ENCODE measurements at regions not wholly inside any gene's neighbourhood (a gene's known extent, or its start where the extent isn't known, plus 50 kb on each side); places are given as distances from the start of the nearest gene placed in this dataset.

DNA sequence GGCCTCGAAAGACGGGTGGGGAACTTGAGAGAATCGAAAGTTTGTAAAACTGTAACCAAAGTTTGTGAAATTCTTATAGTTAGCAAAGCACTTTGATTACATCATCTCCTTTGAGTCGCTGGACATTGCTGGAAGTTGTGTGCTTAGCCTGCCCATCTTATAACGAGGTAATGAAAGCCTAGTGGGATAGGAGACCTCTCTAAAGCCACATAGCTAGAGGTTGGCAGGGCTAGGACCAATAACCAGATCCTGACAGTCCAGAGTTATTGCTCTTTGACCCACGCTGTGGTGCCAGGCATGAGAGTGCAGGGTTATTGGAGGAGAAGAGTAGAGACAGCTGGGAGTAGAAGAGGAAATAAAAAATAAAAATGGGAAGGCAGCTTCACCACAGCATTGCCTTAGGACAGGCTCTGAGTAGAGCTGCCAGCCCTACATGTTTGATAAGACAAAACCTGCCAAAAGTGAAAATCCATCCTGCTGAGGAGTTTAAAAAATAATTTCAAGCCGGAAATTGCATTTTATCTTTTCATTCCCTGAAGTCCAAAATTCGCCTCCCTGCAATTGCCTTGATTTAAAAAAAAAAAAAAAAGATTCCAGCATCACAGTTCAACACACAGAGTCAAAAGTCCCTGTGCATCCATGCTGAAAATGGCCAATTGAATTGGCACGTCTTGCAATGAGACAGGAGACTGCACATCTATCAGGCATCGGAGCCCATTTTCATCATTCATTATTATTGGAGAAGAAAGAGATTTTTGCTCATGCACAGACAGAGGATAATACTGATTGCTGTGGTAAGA, 225.5 kb upstream of the POU2AF2 start:
- DNase-seq: no peak

DNA sequence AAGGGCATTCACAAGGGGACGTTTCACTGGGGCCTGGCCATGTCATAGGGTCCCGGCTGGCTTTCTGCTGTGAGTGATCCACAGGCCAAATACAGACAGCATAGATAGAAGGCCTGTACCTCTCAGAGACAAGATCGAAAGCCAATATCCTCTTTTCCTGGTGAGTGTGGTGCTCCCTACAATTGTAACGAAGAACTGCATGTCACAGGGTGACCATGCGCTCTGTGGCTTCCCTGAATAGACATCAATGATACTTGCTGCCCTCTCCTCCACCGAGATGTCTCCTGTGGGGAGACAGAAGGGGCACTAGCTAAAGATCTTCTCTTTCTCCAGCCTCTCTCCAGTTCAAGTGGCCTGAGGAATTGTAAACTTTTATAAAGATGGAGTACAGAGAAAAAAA, 226.1 kb upstream of the POU2AF2 start:
- DNase-seq: no peak

DNA sequence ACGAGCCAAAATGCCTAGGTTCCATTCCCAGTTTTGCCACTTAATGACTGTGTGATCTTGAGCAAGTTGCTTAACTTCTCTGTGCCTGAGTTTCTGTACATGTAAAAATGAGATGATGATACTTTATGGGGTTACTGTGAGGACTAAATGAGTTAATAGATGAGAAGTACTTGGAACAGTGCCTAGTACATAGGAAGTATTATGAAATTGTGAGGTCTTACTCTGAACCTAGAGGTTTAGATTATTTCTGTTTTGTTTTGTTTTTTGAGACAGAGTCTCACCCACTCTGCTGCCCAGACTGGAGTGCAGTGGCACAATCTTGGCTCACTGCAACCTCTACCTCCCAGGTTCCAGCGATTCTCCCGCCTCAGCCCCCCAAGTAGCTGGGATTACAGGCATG, 227.0 kb upstream of the POU2AF2 start:
- no peak for DNase-seq

DNA sequence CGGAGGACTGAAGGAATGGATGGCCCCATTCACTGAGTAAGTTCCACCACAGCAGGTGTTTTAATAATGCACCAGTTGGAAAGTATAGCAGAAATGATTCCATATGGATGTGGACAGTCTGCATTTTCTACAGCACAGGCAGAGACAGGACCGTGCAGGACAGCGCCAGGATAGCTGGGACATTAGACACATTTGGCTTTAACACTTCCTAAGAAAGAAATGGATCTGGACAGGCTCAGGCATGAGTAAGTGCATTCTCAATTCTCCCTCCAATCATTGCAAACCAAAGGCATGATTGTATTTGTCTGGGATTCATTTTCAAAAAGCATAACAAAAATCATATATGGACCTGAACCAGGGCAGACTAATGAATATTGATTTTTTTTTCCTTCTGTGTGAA, 233.0 kb upstream of the POU2AF2 start:
- no peak for DNase-seq

DNA sequence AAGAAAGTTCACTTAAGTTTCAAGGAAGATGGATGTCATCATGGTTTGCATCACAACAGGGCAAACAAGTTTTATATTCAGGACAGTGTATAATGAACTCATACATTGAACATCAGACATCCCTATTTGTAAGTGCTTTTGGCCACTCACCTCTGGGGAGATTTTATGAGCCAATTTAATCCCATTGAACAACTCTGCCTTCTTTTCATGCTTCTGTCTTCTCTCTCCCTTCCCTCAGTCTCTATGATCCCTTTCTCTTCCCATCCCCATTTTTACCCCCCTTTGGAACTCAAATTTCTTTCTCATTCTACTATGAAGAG, 234.3 kb upstream of the POU2AF2 start:
- DNase-seq: no peak

DNA sequence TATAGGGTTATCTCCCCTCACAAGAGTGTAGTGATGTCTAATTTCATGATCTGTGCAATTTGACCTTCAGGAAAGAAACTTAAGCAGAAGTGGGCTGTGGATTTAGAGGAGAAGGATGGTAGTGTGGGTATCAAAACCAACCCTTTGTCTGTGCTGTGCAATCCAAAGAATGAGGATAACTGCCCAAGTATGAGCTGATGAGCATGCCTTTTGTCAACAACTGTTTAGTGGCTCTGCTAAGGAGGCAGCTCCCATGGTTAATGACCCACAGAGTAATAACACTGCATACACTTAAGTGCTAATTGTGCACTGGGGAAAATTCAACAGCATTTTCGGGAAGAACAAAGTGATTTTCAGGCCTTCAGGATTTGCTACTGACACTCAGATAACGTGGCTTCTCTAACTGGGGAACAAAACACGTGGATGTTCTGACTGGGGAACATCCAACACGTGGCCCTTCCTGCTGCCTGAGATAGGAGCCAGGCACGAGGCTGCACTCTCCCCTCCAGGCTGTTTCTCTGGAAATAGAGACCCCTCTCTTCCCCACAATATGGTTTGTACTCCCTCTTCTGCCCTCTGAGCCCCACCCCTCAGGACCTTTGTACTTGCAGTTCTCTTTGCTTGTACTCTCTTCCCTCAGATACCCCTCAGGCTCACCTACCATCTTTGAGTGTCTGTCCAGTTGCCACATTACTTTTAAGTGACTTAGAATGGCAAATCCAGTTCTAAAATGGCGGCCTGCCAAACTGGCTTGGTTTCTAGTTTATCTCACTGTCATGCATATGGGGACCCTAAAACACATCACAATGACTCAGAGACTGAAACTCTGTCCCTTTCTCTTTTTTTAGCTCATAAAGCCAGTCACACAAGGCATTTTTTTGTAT, 234.9 kb upstream of the POU2AF2 start:
- DNase-seq: no peak

DNA sequence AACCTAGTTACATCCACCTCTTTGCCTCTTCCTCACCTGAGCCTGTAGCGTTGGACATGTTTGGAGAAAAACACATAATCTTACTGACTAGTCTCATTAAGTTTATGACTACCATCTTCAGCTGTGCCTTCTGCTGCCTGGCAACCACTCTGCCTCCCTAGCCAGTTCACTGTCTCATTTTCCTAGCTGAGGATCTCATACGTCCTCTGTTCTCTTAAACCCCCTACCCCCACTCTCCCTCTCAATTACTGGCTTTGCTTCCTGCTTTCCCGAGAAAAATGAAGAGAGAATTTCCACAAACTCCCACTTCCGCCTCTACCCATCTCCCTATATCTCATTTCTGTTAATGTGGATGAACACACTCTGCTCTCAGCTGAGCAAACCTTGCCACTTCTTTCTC, 239.3 kb upstream of the POU2AF2 start:
- DNase-seq: no peak

DNA sequence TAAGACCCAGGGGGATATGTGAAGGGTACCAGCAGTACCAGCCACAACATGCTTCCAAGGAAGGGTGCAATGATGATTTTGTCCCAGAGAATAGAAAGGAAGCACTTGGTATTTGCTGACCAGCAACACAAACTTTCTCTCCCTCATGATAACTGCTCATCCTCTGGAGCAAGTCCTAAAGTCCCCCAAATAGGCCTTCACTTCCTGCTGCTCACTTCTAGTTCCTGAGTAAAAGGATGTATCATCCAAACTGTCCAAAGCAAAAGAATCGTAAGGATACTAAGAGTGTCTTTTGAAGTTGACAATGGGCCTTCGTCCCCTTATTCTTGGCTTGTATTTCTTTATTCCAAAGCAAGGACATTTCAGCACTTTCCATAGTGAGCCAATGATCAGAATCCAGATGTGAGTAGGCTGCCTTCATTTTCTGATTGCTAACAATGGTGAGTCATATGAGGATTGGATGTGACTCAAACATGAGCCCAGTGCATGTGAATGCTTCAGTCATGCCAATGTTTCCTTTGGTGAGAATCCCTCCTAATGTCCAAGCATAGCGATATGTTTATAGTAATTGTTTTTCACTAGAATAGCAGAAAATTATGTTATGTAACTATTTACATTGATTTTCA, 243.4 kb upstream of the POU2AF2 start:
- DNase-seq: peak; percentile 77

DNA sequence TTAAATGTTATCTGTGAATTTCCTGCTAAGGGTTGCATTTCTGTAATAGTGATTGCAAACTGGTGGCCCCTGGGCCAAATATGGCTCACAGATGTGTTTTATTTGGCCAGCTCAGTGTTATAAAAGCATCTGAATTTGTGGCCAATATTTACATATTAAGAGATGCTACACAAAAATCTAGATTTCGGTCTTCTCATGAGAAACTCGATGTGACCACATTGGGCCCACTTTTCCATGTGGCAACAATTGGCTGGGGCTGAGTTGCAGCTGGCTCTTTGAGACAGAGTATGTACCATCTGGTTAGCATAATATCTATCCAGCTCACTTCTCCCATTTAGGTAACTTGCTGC, 244.5 kb upstream of the POU2AF2 start:
- no peak for DNase-seq

DNA sequence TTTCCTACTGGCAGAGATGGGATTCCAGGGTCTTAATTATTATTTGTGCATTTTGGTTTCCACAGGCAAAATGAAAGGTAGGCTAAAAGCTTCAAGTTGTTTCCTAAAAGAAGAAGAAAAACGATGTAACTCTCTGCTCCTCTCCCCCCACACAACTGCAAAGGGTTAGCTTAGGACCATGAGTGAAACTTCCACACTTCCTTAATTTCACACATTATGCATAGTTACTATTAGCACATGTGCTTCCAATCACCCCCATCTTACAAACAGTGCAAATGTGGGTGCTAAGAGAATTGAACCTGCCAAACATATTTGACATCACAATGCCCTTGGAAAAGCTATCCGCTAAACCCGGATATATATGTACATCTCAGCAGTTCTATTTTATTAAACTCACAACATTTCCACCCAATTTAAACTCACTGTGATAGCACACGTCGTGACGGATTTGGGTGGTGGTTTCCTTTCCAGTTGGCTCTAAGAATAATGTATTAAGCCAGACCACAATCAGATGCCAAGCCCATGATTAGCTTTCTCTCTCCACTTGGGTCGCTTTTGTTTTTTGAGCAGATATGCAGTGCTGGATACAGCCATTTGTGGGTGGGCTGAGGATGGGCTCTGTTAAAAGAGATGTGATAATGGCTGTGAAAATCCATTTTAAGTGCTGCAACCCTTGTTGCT, 245.0 kb upstream of the POU2AF2 start:
- no peak for DNase-seq

DNA sequence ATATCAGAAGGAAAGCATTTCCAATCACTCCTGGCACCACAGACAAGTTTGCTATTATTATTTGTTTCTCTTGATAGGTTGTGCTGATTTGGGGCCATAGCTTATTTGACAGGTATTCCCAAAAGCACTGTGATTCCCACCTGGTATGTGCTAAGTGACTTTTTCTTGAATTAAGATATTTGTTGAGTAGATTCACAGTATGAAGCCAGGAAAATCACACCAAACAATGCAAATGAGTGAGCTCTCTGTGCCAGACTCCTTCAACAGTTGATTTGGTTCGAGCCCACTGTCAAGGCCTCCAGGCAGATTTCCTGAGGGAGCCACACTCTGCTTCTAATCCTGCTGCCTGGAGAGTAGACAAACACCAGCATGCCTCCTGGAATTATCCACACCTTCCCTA, 253.0 kb upstream of the POU2AF2 start:
- no peak for DNase-seq

DNA sequence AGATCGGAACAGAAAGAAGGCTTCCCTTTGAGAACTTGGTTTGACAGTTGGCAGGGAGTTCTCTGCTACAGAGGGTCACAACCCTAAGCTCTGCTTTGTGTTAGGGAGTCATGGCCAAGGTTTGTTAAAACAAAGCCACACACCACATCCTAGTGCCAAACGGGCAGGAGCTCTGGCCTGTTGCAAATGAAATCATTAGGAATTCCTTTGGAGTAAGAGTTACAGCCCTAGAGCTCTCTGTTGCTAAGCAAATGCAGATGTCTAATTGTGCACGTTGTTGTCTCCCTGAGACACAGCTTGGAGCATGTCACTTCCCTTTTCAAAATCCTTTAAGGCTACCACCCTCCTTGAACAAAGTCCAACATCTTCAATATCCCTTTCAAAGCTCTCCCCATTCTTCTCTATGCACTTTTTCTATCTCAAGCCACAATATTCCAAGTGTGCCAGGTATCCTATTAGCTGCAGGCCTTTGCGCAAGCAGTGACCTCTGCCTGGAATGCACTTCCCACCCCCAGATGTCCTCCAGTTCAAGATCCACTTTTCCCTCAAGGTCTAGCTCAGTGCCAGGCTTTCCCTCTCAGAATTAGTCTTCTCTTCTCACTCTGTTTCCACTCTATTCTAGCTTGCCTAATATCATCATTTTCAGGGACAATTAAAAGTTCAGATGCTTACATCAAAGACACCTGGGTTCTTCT, 253.7 kb upstream of the POU2AF2 start:
- no peak for DNase-seq

DNA sequence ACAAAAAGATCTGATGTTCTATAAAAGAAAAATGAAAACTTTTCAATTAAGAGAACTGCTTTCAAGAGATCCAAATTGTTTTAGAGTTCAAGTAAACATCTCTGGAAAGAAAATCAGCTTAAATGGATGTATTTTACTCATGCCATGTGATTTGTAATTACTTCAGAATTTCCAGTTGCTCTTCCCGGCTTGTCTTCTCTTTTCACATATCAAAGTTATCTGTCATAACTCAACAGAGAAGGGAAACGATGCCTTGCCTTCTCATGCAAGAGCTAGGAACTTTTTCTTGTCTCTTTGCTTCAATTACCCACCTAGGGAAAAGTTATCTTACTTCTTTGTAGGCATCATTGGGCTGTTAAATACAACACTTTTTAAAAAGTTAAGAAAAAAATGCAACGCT, 255.2 kb upstream of the POU2AF2 start:
- no peak for DNase-seq

DNA sequence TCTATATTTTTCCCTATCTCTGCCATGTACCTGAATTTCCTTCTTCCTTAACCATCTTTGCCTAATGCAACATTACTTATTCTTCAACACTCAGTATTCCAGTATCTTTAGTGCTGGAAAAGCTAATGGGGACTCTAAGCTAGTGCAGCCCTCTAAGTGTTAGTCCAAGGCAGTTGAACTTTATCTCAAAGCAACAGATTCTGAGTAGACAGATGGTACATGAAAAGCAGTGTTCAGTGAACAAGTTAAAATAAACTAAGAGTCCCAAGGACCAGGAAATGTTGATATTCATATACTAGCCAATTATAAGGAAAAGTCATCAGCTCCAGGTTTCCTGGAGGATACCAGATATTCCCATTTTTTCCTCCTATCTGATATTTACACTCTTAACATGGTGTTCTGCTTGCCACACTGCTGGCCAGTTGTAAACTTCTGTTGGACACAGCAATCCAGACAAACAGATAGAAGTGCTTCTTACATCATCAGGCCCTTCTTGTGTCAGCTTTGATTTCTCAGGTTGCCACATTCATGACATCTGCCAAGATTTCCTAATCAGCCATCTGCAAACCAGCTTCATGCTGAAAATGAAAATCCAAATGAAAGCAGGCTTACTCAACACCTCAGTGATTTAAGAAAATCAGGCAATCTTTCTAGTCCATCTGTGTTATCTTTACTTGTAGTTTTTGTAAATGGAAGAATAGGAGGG, 255.9 kb upstream of the POU2AF2 start:
- no peak for DNase-seq

DNA sequence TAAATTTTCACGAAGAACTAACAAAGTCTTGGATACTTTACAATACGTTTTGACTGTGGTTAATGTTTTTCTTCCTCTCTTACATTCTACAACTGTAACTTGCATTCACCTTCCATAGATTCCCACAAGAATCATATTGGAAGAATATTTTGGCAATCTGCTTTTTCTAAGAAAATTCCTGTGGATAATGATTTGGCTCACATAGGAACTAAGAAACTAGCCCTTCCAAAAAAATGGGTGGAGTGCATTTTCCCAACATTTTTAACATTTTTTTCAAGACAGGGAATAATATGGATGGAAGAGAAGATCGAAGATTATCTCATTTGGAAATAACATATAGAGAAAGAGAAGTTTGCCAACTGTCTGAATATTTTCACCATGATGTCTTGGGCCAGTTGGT, 256.9 kb upstream of the POU2AF2 start:
- no peak for DNase-seq

DNA sequence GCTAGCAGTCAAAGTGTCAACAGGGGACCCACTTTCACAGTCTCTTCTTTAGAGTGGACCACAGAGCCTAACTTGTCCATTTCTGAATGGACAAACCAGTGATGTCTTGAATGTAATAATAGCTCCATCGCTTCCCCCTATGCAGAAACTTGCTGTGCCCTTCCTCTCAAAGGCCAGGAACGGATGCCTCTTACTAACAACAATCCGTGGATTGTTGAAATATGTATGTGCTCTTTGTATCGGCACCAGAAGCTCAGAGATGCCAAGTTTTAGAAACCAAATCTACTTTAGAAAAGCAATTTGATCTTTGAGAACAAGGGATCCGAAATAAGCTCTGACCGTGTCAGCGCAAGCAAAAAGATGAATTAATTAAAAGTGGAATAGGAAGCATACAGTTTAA, 259.5 kb upstream of the POU2AF2 start:
- no peak for DNase-seq

DNA sequence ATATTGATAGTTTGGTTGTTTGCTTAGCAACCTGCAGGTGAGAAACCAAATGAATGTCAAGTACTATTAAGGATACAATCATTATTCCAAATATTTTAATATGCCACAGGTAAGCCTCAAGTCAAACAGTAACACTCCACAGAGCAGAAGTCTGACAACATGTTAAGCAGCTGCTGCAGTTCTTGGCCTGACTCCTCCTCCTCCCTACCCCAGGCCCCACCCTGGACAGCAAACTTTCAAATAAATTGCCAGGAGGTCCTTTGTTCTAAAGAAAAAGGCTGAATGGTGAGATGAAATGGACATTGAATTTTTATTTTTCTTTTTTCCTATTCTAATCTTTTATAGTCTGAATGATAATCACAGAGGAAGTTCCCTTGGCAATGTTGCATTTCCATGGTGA, 260.0 kb upstream of the POU2AF2 start:
- DNase-seq: no peak

DNA sequence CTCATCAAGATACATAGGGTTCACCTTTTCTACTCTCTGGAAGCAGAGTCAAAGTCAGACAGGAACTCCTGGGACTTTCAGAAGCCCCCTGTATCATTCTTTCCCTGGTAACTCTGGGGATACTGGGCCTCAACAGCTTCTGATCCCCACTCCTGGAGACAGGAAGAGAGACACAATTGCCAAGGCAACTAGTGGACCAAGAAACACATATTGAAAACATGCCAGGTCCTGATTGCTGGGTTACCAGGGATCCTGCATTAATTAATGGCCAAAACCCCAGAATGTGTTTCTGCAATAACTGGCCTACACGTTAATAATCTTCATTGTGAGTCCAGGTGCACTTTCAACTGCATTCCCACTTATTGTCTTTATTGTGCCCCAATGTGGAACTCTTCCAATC, 260.8 kb upstream of the POU2AF2 start:
- DNase-seq: no peak

DNA sequence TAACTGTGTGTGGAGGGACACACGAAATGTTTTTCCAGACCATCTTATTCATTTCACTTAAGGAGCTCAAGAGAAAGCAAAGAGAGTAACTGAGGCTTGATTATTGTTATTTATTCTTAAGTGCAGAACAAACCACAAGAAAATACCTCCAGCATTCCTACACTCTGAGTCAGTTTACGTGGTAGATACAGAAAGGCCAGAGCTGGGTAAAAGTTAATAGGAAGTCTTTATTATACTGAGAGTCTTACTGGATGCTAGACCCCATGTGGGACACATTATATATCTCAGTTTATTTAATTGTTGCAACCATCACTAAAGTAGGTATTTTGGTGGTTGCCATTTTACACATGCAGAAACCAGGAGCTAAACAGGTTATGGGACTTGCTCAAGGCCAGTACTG, 261.4 kb upstream of the POU2AF2 start:
- DNase-seq: no peak

DNA sequence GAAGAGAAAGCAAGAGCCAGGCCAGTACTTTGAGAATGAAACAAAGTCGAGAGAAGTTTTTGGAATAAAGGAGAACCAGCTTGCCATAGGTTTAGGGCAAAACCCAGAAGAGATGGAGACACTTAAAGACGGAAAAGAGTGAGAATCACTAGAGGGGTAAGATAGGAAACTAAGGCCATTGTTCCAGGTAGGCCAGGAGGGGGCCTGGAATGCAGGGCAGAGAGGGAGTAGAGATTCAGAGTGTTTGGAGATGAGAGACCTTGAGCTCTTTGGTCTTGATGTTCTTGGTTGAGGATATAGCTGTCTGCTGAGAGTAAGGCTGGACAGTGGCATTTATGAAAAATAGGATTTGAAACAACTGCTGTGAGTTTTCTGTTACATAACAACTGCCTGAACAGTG, 263.3 kb upstream of the POU2AF2 start:
- DNase-seq: no peak

DNA sequence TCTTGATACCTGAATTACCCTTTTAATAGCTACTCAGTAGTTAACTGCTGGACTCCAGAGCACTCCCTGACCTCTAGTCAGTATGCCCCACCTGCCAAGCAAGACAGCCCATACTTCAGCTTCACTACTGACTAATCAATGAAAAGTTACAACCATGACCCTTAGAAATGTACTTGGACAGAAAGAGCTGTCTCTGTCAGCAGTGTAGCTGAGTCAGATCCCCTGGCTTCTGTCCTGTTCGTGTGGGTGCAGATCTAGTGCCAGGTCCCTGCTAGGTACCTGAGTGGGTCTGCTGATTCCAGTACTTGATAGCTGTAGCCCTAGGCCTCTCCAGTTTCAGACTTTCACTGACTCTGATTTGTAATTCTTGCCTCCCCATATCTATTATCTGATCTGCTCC, 265.8 kb upstream of the POU2AF2 start:
- no peak for DNase-seq

DNA sequence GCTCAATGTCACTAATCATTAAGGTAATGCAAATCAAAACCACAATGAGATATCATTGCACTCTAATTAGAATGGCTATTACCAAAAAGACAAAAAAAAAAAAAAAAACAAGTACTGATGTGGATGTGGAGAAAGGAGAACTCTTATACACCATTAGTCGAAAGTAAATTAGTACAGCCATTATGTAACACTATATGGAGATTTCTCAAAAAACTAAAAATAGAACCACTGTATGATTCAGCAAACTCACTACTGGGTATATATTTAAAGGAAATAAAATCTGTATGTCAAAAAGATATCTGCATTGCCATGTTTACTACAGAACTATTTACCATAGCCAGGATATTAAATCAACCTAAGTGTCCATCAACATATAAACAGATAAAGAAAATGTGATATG, 265.4 kb upstream of the ARHGAP20 start:
- DNase-seq: no peak

All from amniotic stem cell (primary cell).